NCI-H187 (cell line): ENCODE measurements at regions not wholly inside any gene's neighbourhood (a gene's known extent, or its start where the extent isn't known, plus 50 kb on each side); places are given as distances from the start of the nearest gene placed in this dataset.

Experiments
- DNase-seq, 2 experiments: peaks; one replicate each; lab custom pipeline; 2025; lab: John Stamatoyannopoulos, UW

- no peak for DNase-seq
Measured at GRCh38 chr5:91699429-91699828, 316.3 kb upstream of the ARRDC3 start.

- no peak for DNase-seq
Measured at GRCh38 chr5:91691592-91691991, 308.5 kb upstream of the ARRDC3 start.

- DNase-seq: no peak
Measured at GRCh38 chr5:91690921-91691320, 307.8 kb upstream of the ARRDC3 start.

GRCh38 chr5:91687430-91687829 is 304.3 kb upstream of the ARRDC3 start:
- DNase-seq: no peak

- DNase-seq: no peak
Measured at GRCh38 chr5:91684625-91685024, 301.5 kb upstream of the ARRDC3 start.

- DNase-seq: peak in 1 of 2 experiments; percentile 12
Measured at GRCh38 chr5:91670563-91670962, 287.4 kb upstream of the ARRDC3 start.

- no peak for DNase-seq
Measured at GRCh38 chr5:91670122-91670521, 287.0 kb upstream of the ARRDC3 start.

- DNase-seq: no peak
Measured at GRCh38 chr5:91668261-91668660, 285.1 kb upstream of the ARRDC3 start.

- no peak for DNase-seq
Measured at GRCh38 chr5:91652678-91653077, 269.6 kb upstream of the ARRDC3 start.

GRCh38 chr5:91651704-91652103 is 268.6 kb upstream of the ARRDC3 start:
- DNase-seq: no peak

- DNase-seq: no peak
Measured at GRCh38 chr5:91645347-91645746, 262.2 kb upstream of the ARRDC3 start.

- no peak for DNase-seq
Measured at GRCh38 chr5:91643797-91644196, 260.7 kb upstream of the ARRDC3 start.

GRCh38 chr5:91642581-91642980 is 259.5 kb upstream of the ARRDC3 start:
- no peak for DNase-seq

- peak; percentile 6 to 12 for DNase-seq
Measured at GRCh38 chr5:91641730-91642350, 258.7 kb upstream of the ARRDC3 start.

GRCh38 chr5:91639744-91640143 is 256.6 kb upstream of the ARRDC3 start:
- no peak for DNase-seq

- no peak for DNase-seq
Measured at GRCh38 chr5:91638010-91638409, 254.9 kb upstream of the ARRDC3 start.

GRCh38 chr5:91635950-91636734 is 253.0 kb upstream of the ARRDC3 start:
- DNase-seq: no peak

- DNase-seq: no peak
Measured at GRCh38 chr5:91632871-91633270, 249.8 kb upstream of the ARRDC3 start.

GRCh38 chr5:91611746-91612145 is 228.6 kb upstream of the ARRDC3 start:
- DNase-seq: no peak

- no peak for DNase-seq
Measured at GRCh38 chr5:91607675-91608074, 224.6 kb upstream of the ARRDC3 start.

- no peak for DNase-seq
Measured at GRCh38 chr5:91599863-91600262, 216.7 kb upstream of the ARRDC3 start.

GRCh38 chr5:91598216-91598615 is 215.1 kb upstream of the ARRDC3 start:
- no peak for DNase-seq

GRCh38 chr5:91595424-91595823 is 212.3 kb upstream of the ARRDC3 start:
- no peak for DNase-seq

- DNase-seq: no peak
Measured at GRCh38 chr5:91591076-91591475, 208.0 kb upstream of the ARRDC3 start.
